Keratinocyte (primary cell): ENCODE measurements at regions not wholly inside any gene's neighbourhood (a gene's known extent, or its start where the extent isn't known, plus 50 kb on each side); places are given as distances from the start of the nearest gene placed in this dataset.

Experiments
- DNase-seq: peaks from one replicate; pipeline ENCODE4 v3.0.0-alpha.2; 2011; ENCODE audit warnings: low read depth, missing footprints, low spot score
- FAIRE-seq: peaks from 2 replicates; lab custom pipeline; 2011; peaks lifted over from hg19 to GRCh38; lab: Jason Lieb, UNC
- H2AFZ ChIP-seq: 2 replicates; pipeline ENCODE4 v1.6.0; 2012; ENCODE audit warnings: low read length, control low read depth, inconsistent platforms; ENCODE audit not compliant: control insufficient read depth
- H3K27ac ChIP-seq: 2 replicates; pipeline ENCODE4 v1.5.1; 2011; ENCODE audit warnings: low read length; ENCODE audit not compliant: control insufficient read depth, insufficient read depth
- H3K27me3 ChIP-seq: 3 replicates; pipeline ENCODE4 v1.6.0; 2011; ENCODE audit warnings: low read length; ENCODE audit not compliant: control insufficient read depth, insufficient read depth; ENCODE audit errors: extremely low read depth
- H3K36me3 ChIP-seq, 2 experiments: 2 replicates in 1 of 2; 3 replicates in 1 of 2; pipeline ENCODE4 v1.5.1; 2011; ENCODE audit warnings: low read length in 2 of 2, mild to moderate bottlenecking in 1 of 2; ENCODE audit not compliant: control insufficient read depth in 2 of 2, insufficient read depth in 2 of 2; ENCODE audit errors: extremely low read depth in 1 of 2
- H3K4me1 ChIP-seq: 3 replicates; pipeline ENCODE4 v1.5.1; 2011; ENCODE audit warnings: low read length; ENCODE audit not compliant: control insufficient read depth, insufficient read depth; ENCODE audit errors: extremely low read depth
- H3K4me2 ChIP-seq: 3 replicates; pipeline ENCODE4 v1.6.0; 2011; ENCODE audit warnings: low read depth, low read length; ENCODE audit not compliant: control insufficient read depth, insufficient read depth; ENCODE audit errors: extremely low read depth
- H3K4me3 ChIP-seq, 3 experiments: fragments of 200-600 bp in 1 of 3; sonication (generic) in 1 of 3; 2 replicates in 2 of 3; 3 replicates in 1 of 3; pipeline ENCODE4 v1.5.1; 2011 to 2016; ENCODE audit warnings: low read length in 3 of 3, mild to moderate bottlenecking in 3 of 3, control low read depth in 2 of 3, inconsistent platforms in 1 of 3, low read depth in 1 of 3, mixed read lengths in 1 of 3, mixed run types in 1 of 3, moderate library complexity in 1 of 3; ENCODE audit not compliant: control insufficient read depth in 2 of 3, insufficient read depth in 2 of 3; ENCODE audit errors: extremely low read depth in 1 of 3
- H3K79me2 ChIP-seq: 2 replicates; pipeline ENCODE4 v1.6.0; 2012; ENCODE audit warnings: low read length; ENCODE audit not compliant: control insufficient read depth, insufficient read depth
- H3K9ac ChIP-seq: 3 replicates; pipeline ENCODE4 v1.6.0; 2011; ENCODE audit warnings: low read length; ENCODE audit not compliant: control insufficient read depth, insufficient read depth; ENCODE audit errors: extremely low read depth
- H3K9me1 ChIP-seq: 3 replicates; pipeline ENCODE4 v1.6.0; 2011; ENCODE audit warnings: low read length; ENCODE audit not compliant: control insufficient read depth, insufficient read depth; ENCODE audit errors: extremely low read depth
- H3K9me3 ChIP-seq: 2 replicates; pipeline ENCODE4 v1.5.1; 2012; ENCODE audit warnings: low read depth, low read length; ENCODE audit not compliant: control insufficient read depth
- H4K20me1 ChIP-seq: 3 replicates; pipeline ENCODE4 v1.6.0; 2011; ENCODE audit warnings: low read length; ENCODE audit not compliant: control insufficient read depth, insufficient read depth; ENCODE audit errors: extremely low read depth
- EZH2 ChIP-seq: IDR thresholded peaks from one replicate; pipeline ENCODE4 v1.6.1; 2012; ENCODE audit warnings: inconsistent platforms, mild to moderate bottlenecking, low read length, moderate library complexity
- dilution Hi-C: fragments of 300-500 bp; cut with MboI; formaldehyde crosslinking; loops from one replicate; pipeline ENCODE4 v1.7.0; 2020; ENCODE audit warnings: low sequenced_read_pairs; ENCODE audit not compliant: extremely low pct_ligation_motif_present
- TF ChIP-seq, protein P1 (sequence below), 3 experiments: IDR thresholded peaks in 1 of 3; conservative IDR thresholded peaks in 1 of 3; optimal IDR thresholded peaks in 1 of 3; 2 replicates in 2 of 3; 3 replicates in 1 of 3; pipeline versions ENCODE3 to v1.5.1; 2011; ENCODE audit warnings: low read length in 3 of 3, mild to moderate bottlenecking in 3 of 3, moderate library complexity in 2 of 3, control low read depth in 1 of 3, inconsistent platforms in 1 of 3; ENCODE audit not compliant: insufficient read depth in 2 of 3; ENCODE audit errors: extremely low read depth in 1 of 3

DNA sequence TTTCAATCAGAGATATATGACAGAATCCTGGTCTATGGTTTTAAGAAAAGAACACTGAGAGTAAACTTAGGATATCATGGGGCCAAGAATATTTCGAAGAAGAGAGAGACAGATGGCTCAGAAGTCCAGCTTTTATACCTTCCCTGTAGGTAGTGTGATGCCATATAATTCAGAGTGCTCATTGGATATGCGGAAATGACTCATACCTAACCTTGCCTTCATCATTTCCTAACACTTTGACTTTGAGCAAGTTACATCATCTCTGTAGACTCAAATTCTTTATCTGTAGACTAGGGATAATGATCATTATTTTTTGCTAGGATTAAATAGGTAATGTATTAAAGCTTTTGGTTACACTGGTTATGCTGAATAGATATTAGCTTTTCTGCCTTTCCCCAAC lies 461.6 kb upstream of the CNTNAP5 start:
- no peaks in the 10 kb centered on the region for H4K20me1 ChIP-seq
- H3K4me1 ChIP-seq: no peaks in the 10 kb centered on the region
- H3K9me3 ChIP-seq: no peaks in the 10 kb centered on the region
- no peak overlapping the region for H3K27ac ChIP-seq
- H3K9me1 ChIP-seq: no peaks in the 10 kb centered on the region
- no peaks in the 10 kb centered on the region for H3K36me3 ChIP-seq
- H2AFZ ChIP-seq: no peak overlapping the region
- H3K27me3 ChIP-seq: no peaks in the 10 kb centered on the region
- dilution Hi-C loops: no loop called here
- DNase-seq (no peak), FAIRE-seq (no peak)
- no peaks in the 10 kb centered on the region for H3K79me2 ChIP-seq
- H3K9ac ChIP-seq: no peak overlapping the region
- no peak for TF ChIP-seq EZH2
- TF ChIP-seq, protein P1, sequence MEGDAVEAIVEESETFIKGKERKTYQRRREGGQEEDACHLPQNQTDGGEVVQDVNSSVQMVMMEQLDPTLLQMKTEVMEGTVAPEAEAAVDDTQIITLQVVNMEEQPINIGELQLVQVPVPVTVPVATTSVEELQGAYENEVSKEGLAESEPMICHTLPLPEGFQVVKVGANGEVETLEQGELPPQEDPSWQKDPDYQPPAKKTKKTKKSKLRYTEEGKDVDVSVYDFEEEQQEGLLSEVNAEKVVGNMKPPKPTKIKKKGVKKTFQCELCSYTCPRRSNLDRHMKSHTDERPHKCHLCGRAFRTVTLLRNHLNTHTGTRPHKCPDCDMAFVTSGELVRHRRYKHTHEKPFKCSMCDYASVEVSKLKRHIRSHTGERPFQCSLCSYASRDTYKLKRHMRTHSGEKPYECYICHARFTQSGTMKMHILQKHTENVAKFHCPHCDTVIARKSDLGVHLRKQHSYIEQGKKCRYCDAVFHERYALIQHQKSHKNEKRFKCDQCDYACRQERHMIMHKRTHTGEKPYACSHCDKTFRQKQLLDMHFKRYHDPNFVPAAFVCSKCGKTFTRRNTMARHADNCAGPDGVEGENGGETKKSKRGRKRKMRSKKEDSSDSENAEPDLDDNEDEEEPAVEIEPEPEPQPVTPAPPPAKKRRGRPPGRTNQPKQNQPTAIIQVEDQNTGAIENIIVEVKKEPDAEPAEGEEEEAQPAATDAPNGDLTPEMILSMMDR (optimal IDR thresholded peaks at IDR 0.05 in 1 of 3, IDR thresholded peaks at IDR 0.05 in 1 of 3, conservative IDR thresholded peaks at IDR 0.05 in 1 of 3; ENCODE audit: extremely low read depth in 1 of 3, insufficient read depth in 2 of 3, low read length in 3 of 3): no peak
- no peak overlapping the region for H3K4me3 ChIP-seq
- no peak overlapping the region for H3K4me2 ChIP-seq

DNA sequence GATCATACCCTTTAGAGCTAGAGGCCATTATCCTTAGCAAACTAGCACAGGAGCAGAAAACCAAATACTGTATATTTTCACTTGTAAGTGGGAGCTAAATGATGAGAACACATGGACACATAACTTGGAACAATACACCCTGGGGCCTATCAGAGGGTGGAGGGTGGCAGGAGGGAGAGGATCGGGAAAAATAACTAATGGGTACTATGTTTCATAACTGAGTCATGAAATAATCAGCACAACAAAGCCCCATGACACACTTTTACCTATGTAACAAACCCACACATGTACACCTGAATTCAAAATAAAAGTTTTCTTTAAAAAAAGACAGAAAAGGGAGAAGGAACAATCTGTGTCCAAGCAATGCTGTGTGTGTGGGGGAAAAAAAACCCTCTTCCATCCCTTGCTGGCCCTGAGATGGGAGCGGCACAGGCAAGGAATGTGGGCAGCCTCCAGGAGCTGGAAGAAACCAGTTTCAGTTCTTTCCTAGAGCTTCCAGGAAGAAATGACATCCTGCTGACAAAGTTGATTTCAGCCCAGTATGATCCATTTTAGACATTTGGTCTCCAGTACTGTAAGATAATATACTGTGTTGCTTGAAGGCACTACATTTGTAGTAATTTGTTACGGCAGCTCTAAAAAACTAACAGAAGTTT lies 458.7 kb upstream of the CNTNAP5 start:
- Histone ChIP-seq H3K9ac (no peak overlapping the region), H3K4me2 (no peak overlapping the region), H3K27me3 (no peaks in the 10 kb centered on the region), H3K4me1 (no peaks in the 10 kb centered on the region), H3K9me1 (no peaks in the 10 kb centered on the region), H3K27ac (no peak overlapping the region), H3K36me3 (no peaks in the 10 kb centered on the region), H3K9me3 (no peaks in the 10 kb centered on the region), H4K20me1 (no peaks in the 10 kb centered on the region), H3K79me2 (no peaks in the 10 kb centered on the region), H2AFZ (no peak overlapping the region), H3K4me3 (no peak overlapping the region)
- dilution Hi-C loops: no loop called here
- FAIRE-seq: no peak
- TF ChIP-seq, protein P1 (optimal IDR thresholded peaks at IDR 0.05 in 1 of 3, IDR thresholded peaks at IDR 0.05 in 1 of 3, conservative IDR thresholded peaks at IDR 0.05 in 1 of 3; ENCODE audit: extremely low read depth in 1 of 3, insufficient read depth in 2 of 3, low read length in 3 of 3): no peak
- TF ChIP-seq EZH2: no peak
- DNase-seq: no peak
